Gastrocnemius medialis (tissue), 4 donors: ENCODE measurements at regions not wholly inside any gene's neighbourhood (a gene's known extent, or its start where the extent isn't known, plus 50 kb on each side); places are given as distances from the start of the nearest gene placed in this dataset.

Experiments used
- POLR2A ChIP-seq, 2 donors: fragments of 450-650 bp; IDR thresholded peaks; one replicate each; pipeline ENCODE4 v1.6.1; 2017; ENCODE audit warnings: antibody characterized with exemption in 2 of 2, mild to moderate bottlenecking in 2 of 2, moderate library complexity in 2 of 2
- TF ChIP-seq, protein P1 (sequence below), 5 experiments: fragments of 450-650 bp in 3 of 5; fragments of 200-600 bp in 2 of 5; sonication (generic) in 2 of 5; IDR thresholded peaks in 4 of 5; conservative IDR thresholded peaks in 1 of 5; 1 replicate in 4 of 5; 2 replicates in 1 of 5; pipeline ENCODE4 v1.5.1; 2016 to 2019; ENCODE audit warnings: antibody characterized with exemption in 5 of 5, mild to moderate bottlenecking in 3 of 5, moderate library complexity in 3 of 5

DNA sequence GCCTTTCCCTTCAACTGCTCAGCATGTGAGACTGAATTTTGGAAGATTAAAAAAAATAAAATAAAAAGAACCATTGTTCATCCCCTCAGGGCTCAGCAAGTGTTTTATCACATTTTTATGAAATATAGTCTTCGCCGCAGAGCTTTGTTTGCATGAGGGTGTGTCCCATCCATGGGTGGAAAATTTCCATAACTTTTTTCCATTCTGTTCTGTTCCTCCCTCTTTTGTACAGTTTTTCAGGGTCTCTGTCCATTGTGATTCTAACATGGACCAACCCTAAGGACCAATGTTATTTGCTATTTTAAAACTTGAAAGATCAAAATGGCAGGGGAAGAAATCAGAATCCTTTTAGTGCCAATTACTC is 213.3 kb upstream of the SGK1 start:
- TF ChIP-seq POLR2A (IDR thresholded peaks at IDR 0.05): no peak
- TF ChIP-seq, protein P1, sequence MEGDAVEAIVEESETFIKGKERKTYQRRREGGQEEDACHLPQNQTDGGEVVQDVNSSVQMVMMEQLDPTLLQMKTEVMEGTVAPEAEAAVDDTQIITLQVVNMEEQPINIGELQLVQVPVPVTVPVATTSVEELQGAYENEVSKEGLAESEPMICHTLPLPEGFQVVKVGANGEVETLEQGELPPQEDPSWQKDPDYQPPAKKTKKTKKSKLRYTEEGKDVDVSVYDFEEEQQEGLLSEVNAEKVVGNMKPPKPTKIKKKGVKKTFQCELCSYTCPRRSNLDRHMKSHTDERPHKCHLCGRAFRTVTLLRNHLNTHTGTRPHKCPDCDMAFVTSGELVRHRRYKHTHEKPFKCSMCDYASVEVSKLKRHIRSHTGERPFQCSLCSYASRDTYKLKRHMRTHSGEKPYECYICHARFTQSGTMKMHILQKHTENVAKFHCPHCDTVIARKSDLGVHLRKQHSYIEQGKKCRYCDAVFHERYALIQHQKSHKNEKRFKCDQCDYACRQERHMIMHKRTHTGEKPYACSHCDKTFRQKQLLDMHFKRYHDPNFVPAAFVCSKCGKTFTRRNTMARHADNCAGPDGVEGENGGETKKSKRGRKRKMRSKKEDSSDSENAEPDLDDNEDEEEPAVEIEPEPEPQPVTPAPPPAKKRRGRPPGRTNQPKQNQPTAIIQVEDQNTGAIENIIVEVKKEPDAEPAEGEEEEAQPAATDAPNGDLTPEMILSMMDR (IDR thresholded peaks at IDR 0.05 in 4 of 5, conservative IDR thresholded peaks at IDR 0.05 in 1 of 5): no peak
